HepG2 (cell line): ENCODE measurements at regions not wholly inside any gene's neighbourhood (a gene's known extent, or its start where the extent isn't known, plus 50 kb on each side); places are given as distances from the start of the nearest gene placed in this dataset.

Experiments
- ATAC-seq: fragments of 200-7000 bp; cut with Tn5 transposase; 3 replicates; pipeline ENCODE4 v1.9.1; 2020; ENCODE audit warnings: mild to moderate bottlenecking, moderate library complexity
- BruUV-seq: library from RNA; stranded (reverse); fragments of 400-500 nt; replicated peaks from 2 replicates; lab custom pipeline; 2021; lab: Mats Ljungman, UMichigan
- CTCF ChIA-PET: fragments of 300-600 bp; formaldehyde crosslinking; extraction: SDS; loops from one replicate; lab custom pipeline; 2021; ENCODE audit warnings: low total read pairs, inconsistent platforms, low intra/inter-chr PET ratio; lab: Yijun Ruan, JAX
- POLR2A ChIA-PET: fragments of 350-600 bp; sonication (Branson Sonifier 250); formaldehyde crosslinking; loops from one replicate; lab custom pipeline; 2020; ENCODE audit warnings: antibody characterized with exemption, inconsistent platforms; lab: Yijun Ruan, JAX
- DNase-seq: peaks from one replicate; pipeline ENCODE4 v3.0.0-alpha.2; 2015; ENCODE audit warnings: low spot score
- FAIRE-seq: peaks from 3 replicates; lab custom pipeline; 2011; peaks lifted over from hg19 to GRCh38; lab: Jason Lieb, UNC
- H2AFZ ChIP-seq: one replicate; pipeline ENCODE4 v1.6.1; 2011; ENCODE audit warnings: low read length, inconsistent platforms
- H3K27ac ChIP-seq: fragments of 300-600 bp; 3 replicates; pipeline ENCODE4 v1.8.0; 2011; ENCODE audit warnings: mixed run types, mild to moderate bottlenecking, mixed read lengths, low read length, inconsistent platforms; ENCODE audit not compliant: insufficient read depth; ENCODE audit errors: extremely low read length
- H3K27me3 ChIP-seq, 2 experiments: fragments of 200-600 bp in 1 of 2; 2 replicates in 1 of 2; 3 replicates in 1 of 2; pipeline versions ENCODE4 v1.6.0 to v1.8.0; 2011; ENCODE audit warnings: low read length in 2 of 2, mild to moderate bottlenecking in 2 of 2, moderate library complexity in 2 of 2, inconsistent platforms in 1 of 2; ENCODE audit not compliant: insufficient read depth in 2 of 2, control insufficient read depth in 1 of 2
- H3K36me3 ChIP-seq, 2 experiments: fragments of 200-600 bp in 1 of 2; replicated peaks in 1 of 2; 2 replicates in 1 of 2; 3 replicates in 1 of 2; pipeline versions ENCODE4 v1.5.1 to v1.8.0; 2011; ENCODE audit warnings: low read length in 2 of 2, inconsistent platforms in 1 of 2; ENCODE audit not compliant: insufficient read depth in 2 of 2, control insufficient read depth in 1 of 2
- H3K4me1 ChIP-seq: 2 replicates; pipeline ENCODE4 v1.5.1; 2012; ENCODE audit warnings: low read length, inconsistent platforms; ENCODE audit not compliant: insufficient read depth
- H3K4me2 ChIP-seq: 2 replicates; pipeline ENCODE4 v1.6.0; 2011; ENCODE audit warnings: low read depth, low read length, inconsistent platforms
- H3K4me3 ChIP-seq, 3 experiments: fragments of 200-600 bp in 1 of 3; sonication (generic), shearing (Covaris generic) in 1 of 3; replicated peaks in 1 of 3; 2 replicates each; pipeline ENCODE4 v1.5.1; 2011 to 2016; ENCODE audit warnings: low read length in 3 of 3, inconsistent platforms in 2 of 3, low read depth in 2 of 3, mild to moderate bottlenecking in 2 of 3, control low read depth in 1 of 3, mixed read lengths in 1 of 3; ENCODE audit not compliant: insufficient read depth in 1 of 3
- H3K79me2 ChIP-seq: one replicate; pipeline ENCODE4 v1.6.1; 2011; ENCODE audit warnings: low read length, inconsistent platforms; ENCODE audit not compliant: insufficient read depth
- H3K9ac ChIP-seq: 2 replicates; pipeline ENCODE4 v1.6.0; 2011; ENCODE audit warnings: mild to moderate bottlenecking, low read depth, low read length, inconsistent platforms; ENCODE audit not compliant: insufficient read depth
- H3K9me3 ChIP-seq: 2 replicates; pipeline ENCODE4 v1.5.1; 2012; ENCODE audit warnings: mild to moderate bottlenecking, low read length
- H4K20me1 ChIP-seq: 2 replicates; pipeline ENCODE4 v1.6.0; 2011; ENCODE audit warnings: inconsistent platforms, mild to moderate bottlenecking, low read length, moderate library complexity; ENCODE audit not compliant: insufficient read depth
- ATF1 ChIP-seq: IDR thresholded peaks from 2 replicates; pipeline ENCODE4 v1.6.1; 2016; ENCODE audit warnings: mild to moderate bottlenecking, control low read depth
- CSRNP2 ChIP-seq: sonication (generic); formaldehyde crosslinking; conservative IDR thresholded peaks from 2 replicates; pipeline ENCODE4 v1.8.0; 2022; ENCODE audit warnings: low read depth, missing genetic modification reagents
- NR0B2 ChIP-seq: sonication (generic); formaldehyde crosslinking; IDR thresholded peaks from 2 replicates; pipeline ENCODE4 v1.4.0; 2020; ENCODE audit warnings: mild to moderate bottlenecking, missing genetic modification reagents
- PHF20 ChIP-seq: sonication (generic); formaldehyde crosslinking; IDR thresholded peaks from 2 replicates; pipeline ENCODE4 v1.5.0; 2020; ENCODE audit warnings: mild to moderate bottlenecking, missing genetic modification reagents
- POLR2G ChIP-seq: fragments of 200-400 bp; formaldehyde crosslinking; IDR thresholded peaks from 2 replicates; pipeline ENCODE4 v1.6.1; 2018; ENCODE audit warnings: mild to moderate bottlenecking, low read depth, low read length, moderate library complexity
- REXO4 ChIP-seq: sonication (generic); formaldehyde crosslinking; IDR thresholded peaks from 2 replicates; pipeline ENCODE4 v1.8.0; 2022; ENCODE audit warnings: missing genetic modification reagents, mild to moderate bottlenecking, borderline replicate concordance
- SOX13 ChIP-seq, 3 experiments: fragments of 450-650 bp in 1 of 3; sonication (generic) in 1 of 3; formaldehyde crosslinking in 1 of 3; IDR thresholded peaks in 2 of 3; conservative IDR thresholded peaks in 1 of 3; 2 replicates each; pipeline versions ENCODE4 v1.5.0 to v1.6.1; 2016 to 2020; ENCODE audit warnings: antibody characterized with exemption in 1 of 3, mild to moderate bottlenecking in 1 of 3, missing compliant biosample characterization in 1 of 3, missing genetic modification reagents in 1 of 3, moderate library complexity in 1 of 3
- ZNF230 ChIP-seq: sonication (generic); formaldehyde crosslinking; IDR thresholded peaks from 2 replicates; pipeline ENCODE4 v1.4.0; 2020; ENCODE audit warnings: mild to moderate bottlenecking, missing genetic modification reagents
- ZNF564 ChIP-seq: sonication (generic); formaldehyde crosslinking; IDR thresholded peaks from 2 replicates; pipeline ENCODE4 v1.8.1; 2023; ENCODE audit warnings: mild to moderate bottlenecking, missing genetic modification reagents
- ZNF614 ChIP-seq: IDR thresholded peaks from 2 replicates; pipeline ENCODE4 v1.6.1; 2018; ENCODE audit warnings: missing biosample characterization, missing genetic modification reagents, inconsistent platforms, borderline replicate concordance
- ZNF674 ChIP-seq: sonication (generic); formaldehyde crosslinking; IDR thresholded peaks from 2 replicates; pipeline ENCODE4 v1.5.0; 2020; ENCODE audit warnings: low read depth, mild to moderate bottlenecking, missing genetic modification reagents
- ZNF747 ChIP-seq: sonication (generic); formaldehyde crosslinking; IDR thresholded peaks from 2 replicates; pipeline ENCODE4 v1.8.1; 2023; ENCODE audit warnings: missing genetic modification reagents, mild to moderate bottlenecking, borderline replicate concordance
- ZSCAN30 ChIP-seq: sonication (generic); formaldehyde crosslinking; IDR thresholded peaks from 2 replicates; pipeline ENCODE4 v1.5.0; 2020; ENCODE audit warnings: mild to moderate bottlenecking, missing genetic modification reagents
- WGBS: methylation state at CpG from one replicate; pipeline ENCODE4 v1.1.6; 2017; ENCODE audit warnings: low lambda C conversion rate; 5-methylcytosine and 5-hydroxymethylcytosine counted together
- in situ Hi-C: cut with HindIII; loops from 2 replicates; pipeline ENCODE4 v1.10.0; 2017; ENCODE audit warnings: low pct_unique_long_range_greater_than_20kb; ENCODE audit not compliant: extremely low pct_ligation_motif_present
- intact Hi-C: fragments of 100-400 bp; cut with micrococcal nuclease; formaldehyde crosslinking; loops from one replicate; pipeline ENCODE4 v1.10.0; 2022; ENCODE audit not compliant: unreplicated experiment

- WGBS, result 15% methylated on average over 11 of the region's 11 CpGs
- H3K36me3 ChIP-seq, result no peaks in the 10 kb centered on the region
- no peak overlapping the region for H3K4me2 ChIP-seq
- no peak overlapping the region for H3K27ac ChIP-seq
- no peaks in the 10 kb centered on the region for H3K4me1 ChIP-seq
- TF ChIP-seq ZSCAN30, result no peak
- TF ChIP-seq ZNF614 (CRISPR knock-in tag), result no peak
- no peak for TF ChIP-seq REXO4 (CRISPR knock-in tag)
- no peak for TF ChIP-seq ZNF747 (CRISPR knock-in tag)
- TF ChIP-seq CSRNP2 (CRISPR knock-in tag), result no peak
- no peak for TF ChIP-seq ATF1
- no peak for TF ChIP-seq PHF20 (CRISPR knock-in tag)
- no peak for TF ChIP-seq POLR2G
- no peak for TF ChIP-seq NR0B2 (CRISPR knock-in tag)
- TF ChIP-seq ZNF674 (CRISPR knock-in tag), result no peak
- no peak for TF ChIP-seq ZNF564 (CRISPR knock-in tag)
- no peak for TF ChIP-seq ZNF230
- no peak for TF ChIP-seq SOX13 (IDR thresholded peaks at IDR 0.05)
- no peak for TF ChIP-seq SOX13 (CRISPR knock-in tag; conservative IDR thresholded peaks at IDR 0.05 in 1 of 2, IDR thresholded peaks at IDR 0.05 in 1 of 2)
- in situ Hi-C loops (no loop called here), intact Hi-C loops (no loop called here)
- no peak overlapping the region for H3K9ac ChIP-seq
- H3K79me2 ChIP-seq, result no peaks in the 10 kb centered on the region
- FAIRE-seq (no peak), DNase-seq (no peak), ATAC-seq (peak; percentile 41; the same call in 1 of the 3 replicates)
- H3K9me3 ChIP-seq, result no peaks in the 10 kb centered on the region
- POLR2A ChIA-PET, result no interaction called here
- H2AFZ ChIP-seq, result no peak overlapping the region
- BruUV-seq, result no TSS peak
- CTCF ChIA-PET, result no interaction called here
- no peaks in the 10 kb centered on the region; the same call in 1 of the 2 replicates for H4K20me1 ChIP-seq
- H3K4me3 ChIP-seq, result no peak overlapping the region
- H3K27me3 ChIP-seq, result peaks cover 2 to 5% of the 10 kb centered on the region in 2 experiments; a peak in 1 of 5 replicates
Measured at GRCh38 chr6:6474170-6474920, 114.2 kb upstream of the LY86 start.
